Trophoblast cell (in vitro differentiated cells and primary cell): ENCODE measurements at regions not wholly inside any gene's neighbourhood (a gene's known extent, or its start where the extent isn't known, plus 50 kb on each side); places are given as distances from the start of the nearest gene placed in this dataset.

Experiments
- DNase-seq, 2 donors: peaks; one replicate each; pipeline ENCODE4 v3.0.0-alpha.2; 2016
- H2AFZ ChIP-seq: 2 replicates; pipeline ENCODE4 v1.6.1; 2013; ENCODE audit warnings: low read length, moderate library complexity, mild to moderate bottlenecking; ENCODE audit not compliant: insufficient read depth, poor library complexity
- H2AK5ac ChIP-seq: 2 replicates; pipeline ENCODE4 v1.6.1; 2013; ENCODE audit warnings: mild to moderate bottlenecking, low read length
- H2BK120ac ChIP-seq: 2 replicates; pipeline ENCODE4 v1.6.1; 2013; ENCODE audit warnings: low read length, mild to moderate bottlenecking, moderate library complexity; ENCODE audit not compliant: insufficient read depth, poor library complexity
- H2BK12ac ChIP-seq: 2 replicates; pipeline ENCODE4 v1.6.1; 2013; ENCODE audit warnings: mild to moderate bottlenecking, low read length, moderate library complexity
- H2BK5ac ChIP-seq: 2 replicates; pipeline ENCODE4 v1.6.1; 2013; ENCODE audit warnings: low read length, low read depth, moderate library complexity, mild to moderate bottlenecking; ENCODE audit not compliant: poor library complexity
- H3K14ac ChIP-seq: 2 replicates; pipeline ENCODE4 v1.6.1; 2013; ENCODE audit warnings: mild to moderate bottlenecking, low read length
- H3K18ac ChIP-seq: 2 replicates; pipeline ENCODE4 v1.6.1; 2013; ENCODE audit warnings: mild to moderate bottlenecking, low read length
- H3K23ac ChIP-seq: 2 replicates; pipeline ENCODE4 v1.6.1; 2013; ENCODE audit warnings: low read length
- H3K27ac ChIP-seq: 2 replicates; pipeline ENCODE4 v1.5.1; 2013; ENCODE audit warnings: low read depth, mild to moderate bottlenecking, inconsistent platforms, low read length, moderate library complexity
- H3K27me3 ChIP-seq: 2 replicates; pipeline ENCODE4 v1.6.1; 2013; ENCODE audit warnings: inconsistent platforms, mild to moderate bottlenecking, low read length, moderate library complexity; ENCODE audit not compliant: insufficient read depth
- H3K36me3 ChIP-seq, 2 experiments: 1 replicate in 1 of 2; 2 replicates in 1 of 2; pipeline ENCODE4 v1.6.1; 2013; ENCODE audit warnings: low read length in 2 of 2, mild to moderate bottlenecking in 2 of 2, moderate library complexity in 1 of 2; ENCODE audit not compliant: insufficient read depth in 2 of 2, control insufficient read depth in 1 of 2
- H3K4ac ChIP-seq: 2 replicates; pipeline ENCODE4 v1.6.1; 2013; ENCODE audit warnings: low read depth, mild to moderate bottlenecking, low read length, moderate library complexity
- H3K4me1 ChIP-seq, 2 experiments: 1 replicate in 1 of 2; 2 replicates in 1 of 2; pipeline ENCODE4 v1.6.1; 2013; ENCODE audit warnings: low read length in 2 of 2, mild to moderate bottlenecking in 2 of 2, moderate library complexity in 1 of 2; ENCODE audit not compliant: insufficient read depth in 2 of 2, control insufficient read depth in 1 of 2
- H3K4me2 ChIP-seq: 2 replicates; pipeline ENCODE4 v1.6.1; 2013; ENCODE audit warnings: inconsistent platforms, mild to moderate bottlenecking, low read length, moderate library complexity
- H3K4me3 ChIP-seq: 2 replicates; pipeline ENCODE4 v1.5.1; 2013; ENCODE audit warnings: mild to moderate bottlenecking, low read depth, low read length, inconsistent platforms
- H3K79me1 ChIP-seq: one replicate; pipeline ENCODE4 v1.6.1; 2013; ENCODE audit warnings: low read length
- H3K79me2 ChIP-seq: 2 replicates; pipeline ENCODE4 v1.6.1; 2013; ENCODE audit warnings: low read length, mild to moderate bottlenecking; ENCODE audit not compliant: control insufficient read depth, insufficient read depth, poor library complexity
- H3K9ac ChIP-seq: 2 replicates; pipeline ENCODE4 v1.6.1; 2013; ENCODE audit warnings: mild to moderate bottlenecking, low read length
- H3K9me3 ChIP-seq: 2 replicates; pipeline ENCODE4 v1.6.1; 2013; ENCODE audit warnings: low read depth, mild to moderate bottlenecking, control low read depth, inconsistent platforms, low read length; ENCODE audit not compliant: insufficient read depth
- H4K12ac ChIP-seq: 2 replicates; pipeline ENCODE4 v1.6.1; 2013; ENCODE audit warnings: low read depth, mild to moderate bottlenecking, low read length, moderate library complexity
- H4K8ac ChIP-seq: 2 replicates; pipeline ENCODE4 v1.6.1; 2013; ENCODE audit warnings: low read depth, mild to moderate bottlenecking, low read length, moderate library complexity
- H4K91ac ChIP-seq: one replicate; pipeline ENCODE4 v1.6.1; 2013; ENCODE audit warnings: low read depth, mild to moderate bottlenecking, low read length, moderate library complexity
- WGBS: extraction: QIAGEN DNeasy Blood & Tissue Kit; methylation state at CpG from one replicate; pipeline ENCODE4 v1.1.7; 2013; ENCODE audit warnings: missing lambda C conversion rate; ENCODE audit not compliant: insufficient read length, insufficient coverage; ENCODE audit errors: extremely low coverage; 5-methylcytosine and 5-hydroxymethylcytosine counted together

- H4K91ac ChIP-seq = no peak overlapping the region
- no peak overlapping the region for H2BK5ac ChIP-seq
- H3K4me2 ChIP-seq = no peak overlapping the region
- no peak overlapping the region for H2BK12ac ChIP-seq
- H3K79me2 ChIP-seq = no peaks in the 10 kb centered on the region
- WGBS = no CpG with 5 or more reads among the region's 1 CpG
- DNase-seq = no peak
- no peak overlapping the region for H3K9ac ChIP-seq
- no peaks in the 10 kb centered on the region for H3K27me3 ChIP-seq
- no peaks in the 10 kb centered on the region for H3K4me1 ChIP-seq
- H3K27ac ChIP-seq = no peak overlapping the region
- H4K12ac ChIP-seq = no peak overlapping the region
- H3K4ac ChIP-seq = no peak overlapping the region
- H3K36me3 ChIP-seq = no peaks in the 10 kb centered on the region
- H2BK120ac ChIP-seq = no peak overlapping the region
- H2AK5ac ChIP-seq = no peak overlapping the region
- no peak overlapping the region for H3K18ac ChIP-seq
- H3K23ac ChIP-seq = no peak overlapping the region
- no peak overlapping the region for H3K14ac ChIP-seq
- H3K4me3 ChIP-seq = no peak overlapping the region
- H3K9me3 ChIP-seq = no peaks in the 10 kb centered on the region
- no peak overlapping the region for H4K8ac ChIP-seq
- H3K79me1 ChIP-seq = no peaks in the 10 kb centered on the region
- no peak overlapping the region for H2AFZ ChIP-seq
Observed at GRCh38 chr5:86814315-86814714, 196.6 kb downstream of the COX7C start.

- Histone ChIP-seq H2BK12ac (no peak overlapping the region), H3K79me2 (no peaks in the 10 kb centered on the region), H3K23ac (no peak overlapping the region), H3K36me3 (no peaks in the 10 kb centered on the region), H3K9me3 (no peaks in the 10 kb centered on the region), H2AFZ (no peak overlapping the region), H4K91ac (no peak overlapping the region), H3K9ac (no peak overlapping the region), H3K79me1 (no peaks in the 10 kb centered on the region), H3K18ac (no peak overlapping the region), H3K4ac (no peak overlapping the region), H4K8ac (no peak overlapping the region), H3K14ac (no peak overlapping the region), H2AK5ac (no peak overlapping the region), H3K27me3 (no peaks in the 10 kb centered on the region), H2BK5ac (no peak overlapping the region), H3K27ac (no peak overlapping the region), H2BK120ac (no peak overlapping the region), H3K4me2 (no peak overlapping the region), H3K4me3 (no peak overlapping the region), H3K4me1 (no peaks in the 10 kb centered on the region), H4K12ac (no peak overlapping the region)
- DNase-seq = no peak
Observed at GRCh38 chr5:86814907-86815306, 197.2 kb downstream of the COX7C start.

- DNase-seq = no peak
- Histone ChIP-seq H3K4me2 (no peak overlapping the region), H3K4me3 (no peak overlapping the region), H2BK120ac (no peak overlapping the region), H2BK5ac (no peak overlapping the region), H2BK12ac (no peak overlapping the region), H2AFZ (no peak overlapping the region), H3K14ac (no peak overlapping the region), H4K91ac (no peak overlapping the region), H2AK5ac (no peak overlapping the region), H3K9ac (no peak overlapping the region), H3K4me1 (no peaks in the 10 kb centered on the region), H3K9me3 (no peaks in the 10 kb centered on the region), H3K36me3 (no peaks in the 10 kb centered on the region), H3K79me2 (no peaks in the 10 kb centered on the region), H3K79me1 (no peaks in the 10 kb centered on the region), H4K12ac (no peak overlapping the region), H3K4ac (no peak overlapping the region), H3K23ac (no peak overlapping the region), H3K18ac (no peak overlapping the region), H4K8ac (no peak overlapping the region), H3K27ac (no peak overlapping the region), H3K27me3 (no peaks in the 10 kb centered on the region)
- WGBS = no CpG with 5 or more reads among the region's 2 CpGs
Observed at GRCh38 chr5:86824637-86825036, 206.9 kb downstream of the COX7C start.

GRCh38 chr5:86831128-86831527, 213.4 kb downstream of the COX7C start:
- H3K4ac ChIP-seq = no peak overlapping the region
- no peak overlapping the region for H3K4me2 ChIP-seq
- no peak overlapping the region for H3K14ac ChIP-seq
- no peak overlapping the region for H2BK5ac ChIP-seq
- no peak overlapping the region for H3K4me3 ChIP-seq
- H4K91ac ChIP-seq = no peak overlapping the region
- DNase-seq = no peak
- no peak overlapping the region for H2BK120ac ChIP-seq
- H3K23ac ChIP-seq = no peak overlapping the region
- no peak overlapping the region for H3K27ac ChIP-seq
- no peak overlapping the region for H3K9ac ChIP-seq
- no peaks in the 10 kb centered on the region for H3K4me1 ChIP-seq
- H3K9me3 ChIP-seq = no peaks in the 10 kb centered on the region
- no peak overlapping the region for H2AK5ac ChIP-seq
- H4K12ac ChIP-seq = no peak overlapping the region
- no peaks in the 10 kb centered on the region for H3K27me3 ChIP-seq
- H3K79me1 ChIP-seq = no peaks in the 10 kb centered on the region
- H3K79me2 ChIP-seq = no peaks in the 10 kb centered on the region
- H2BK12ac ChIP-seq = no peak overlapping the region
- H2AFZ ChIP-seq = no peak overlapping the region
- H3K36me3 ChIP-seq = no peaks in the 10 kb centered on the region
- no peak overlapping the region for H4K8ac ChIP-seq
- no peak overlapping the region for H3K18ac ChIP-seq

- Histone ChIP-seq H2AK5ac (no peak overlapping the region), H4K91ac (no peak overlapping the region), H4K8ac (no peak overlapping the region), H3K27ac (no peak overlapping the region), H3K4me1 (no peaks in the 10 kb centered on the region), H3K79me2 (no peaks in the 10 kb centered on the region), H3K18ac (no peak overlapping the region), H2AFZ (no peak overlapping the region), H3K4me2 (no peak overlapping the region), H3K27me3 (no peaks in the 10 kb centered on the region), H3K9ac (no peak overlapping the region), H3K23ac (no peak overlapping the region), H3K14ac (no peak overlapping the region), H2BK120ac (no peak overlapping the region), H3K9me3 (no peaks in the 10 kb centered on the region), H4K12ac (no peak overlapping the region), H3K36me3 (no peaks in the 10 kb centered on the region), H3K4me3 (no peak overlapping the region), H2BK12ac (no peak overlapping the region), H3K4ac (no peak overlapping the region), H3K79me1 (no peaks in the 10 kb centered on the region), H2BK5ac (no peak overlapping the region)
- no peak for DNase-seq
- no CpG with 5 or more reads among the region's 1 CpG for WGBS
Observed at GRCh38 chr5:86833868-86834267, 216.1 kb downstream of the COX7C start.
